HepG2 (cell line): ENCODE measurements at regions not wholly inside any gene's neighbourhood (a gene's known extent, or its start where the extent isn't known, plus 50 kb on each side); places are given as distances from the start of the nearest gene placed in this dataset.
A peak's percentile ranks its signal among the peaks of the same experiment; 100 is the strongest.

Source experiments
- ATAC-seq: fragments of 200-7000 bp; cut with Tn5 transposase; 3 replicates; pipeline ENCODE4 v1.9.1; 2020; ENCODE audit warnings: mild to moderate bottlenecking, moderate library complexity
- BruUV-seq: library from RNA; stranded (reverse); fragments of 400-500 nt; replicated peaks from 2 replicates; lab custom pipeline; 2021; lab: Mats Ljungman, UMichigan
- CTCF ChIA-PET: fragments of 300-600 bp; formaldehyde crosslinking; extraction: SDS; loops from one replicate; lab custom pipeline; 2021; ENCODE audit warnings: low total read pairs, inconsistent platforms, low intra/inter-chr PET ratio; lab: Yijun Ruan, JAX
- POLR2A ChIA-PET: fragments of 350-600 bp; sonication (Branson Sonifier 250); formaldehyde crosslinking; loops from one replicate; lab custom pipeline; 2020; ENCODE audit warnings: antibody characterized with exemption, inconsistent platforms; lab: Yijun Ruan, JAX
- DNase-seq: peaks from one replicate; pipeline ENCODE4 v3.0.0-alpha.2; 2015; ENCODE audit warnings: low spot score
- FAIRE-seq: peaks from 3 replicates; lab custom pipeline; 2011; peaks lifted over from hg19 to GRCh38; lab: Jason Lieb, UNC
- H2AFZ ChIP-seq: one replicate; pipeline ENCODE4 v1.6.1; 2011; ENCODE audit warnings: low read length, inconsistent platforms
- H3K27ac ChIP-seq: fragments of 300-600 bp; 3 replicates; pipeline ENCODE4 v1.8.0; 2011; ENCODE audit warnings: mixed run types, mild to moderate bottlenecking, mixed read lengths, low read length, inconsistent platforms; ENCODE audit not compliant: insufficient read depth; ENCODE audit errors: extremely low read length
- H3K27me3 ChIP-seq, 2 experiments: fragments of 200-600 bp in 1 of 2; 2 replicates in 1 of 2; 3 replicates in 1 of 2; pipeline versions ENCODE4 v1.6.0 to v1.8.0; 2011; ENCODE audit warnings: low read length in 2 of 2, mild to moderate bottlenecking in 2 of 2, moderate library complexity in 2 of 2, inconsistent platforms in 1 of 2; ENCODE audit not compliant: insufficient read depth in 2 of 2, control insufficient read depth in 1 of 2
- H3K36me3 ChIP-seq, 2 experiments: fragments of 200-600 bp in 1 of 2; replicated peaks in 1 of 2; 2 replicates in 1 of 2; 3 replicates in 1 of 2; pipeline versions ENCODE4 v1.5.1 to v1.8.0; 2011; ENCODE audit warnings: low read length in 2 of 2, inconsistent platforms in 1 of 2; ENCODE audit not compliant: insufficient read depth in 2 of 2, control insufficient read depth in 1 of 2
- H3K4me1 ChIP-seq: 2 replicates; pipeline ENCODE4 v1.5.1; 2012; ENCODE audit warnings: low read length, inconsistent platforms; ENCODE audit not compliant: insufficient read depth
- H3K4me2 ChIP-seq: 2 replicates; pipeline ENCODE4 v1.6.0; 2011; ENCODE audit warnings: low read depth, low read length, inconsistent platforms
- H3K4me3 ChIP-seq, 3 experiments: fragments of 200-600 bp in 1 of 3; sonication (generic), shearing (Covaris generic) in 1 of 3; replicated peaks in 1 of 3; 2 replicates each; pipeline ENCODE4 v1.5.1; 2011 to 2016; ENCODE audit warnings: low read length in 3 of 3, inconsistent platforms in 2 of 3, low read depth in 2 of 3, mild to moderate bottlenecking in 2 of 3, control low read depth in 1 of 3, mixed read lengths in 1 of 3; ENCODE audit not compliant: insufficient read depth in 1 of 3
- H3K79me2 ChIP-seq: one replicate; pipeline ENCODE4 v1.6.1; 2011; ENCODE audit warnings: low read length, inconsistent platforms; ENCODE audit not compliant: insufficient read depth
- H3K9ac ChIP-seq: 2 replicates; pipeline ENCODE4 v1.6.0; 2011; ENCODE audit warnings: mild to moderate bottlenecking, low read depth, low read length, inconsistent platforms; ENCODE audit not compliant: insufficient read depth
- H3K9me3 ChIP-seq: 2 replicates; pipeline ENCODE4 v1.5.1; 2012; ENCODE audit warnings: mild to moderate bottlenecking, low read length
- H4K20me1 ChIP-seq: 2 replicates; pipeline ENCODE4 v1.6.0; 2011; ENCODE audit warnings: inconsistent platforms, mild to moderate bottlenecking, low read length, moderate library complexity; ENCODE audit not compliant: insufficient read depth
- ARNTL ChIP-seq: sonication (generic); formaldehyde crosslinking; IDR thresholded peaks from 2 replicates; pipeline ENCODE4 v1.4.0; 2020; ENCODE audit warnings: mild to moderate bottlenecking, missing genetic modification reagents
- NCOA2 ChIP-seq: sonication (generic); formaldehyde crosslinking; IDR thresholded peaks from 2 replicates; pipeline ENCODE4 v1.8.0; 2022; ENCODE audit warnings: inconsistent platforms
- PAX8 ChIP-seq: sonication (generic); formaldehyde crosslinking; IDR thresholded peaks from 2 replicates; pipeline ENCODE4 v1.8.0; 2022; ENCODE audit warnings: mild to moderate bottlenecking, missing genetic modification reagents, borderline replicate concordance
- PCBP1 ChIP-seq: fragments of 200-400 bp; formaldehyde crosslinking; IDR thresholded peaks from 2 replicates; pipeline ENCODE4 v1.6.1; 2017; ENCODE audit warnings: mild to moderate bottlenecking, low read depth, low read length, borderline replicate concordance
- TAF15 ChIP-seq: fragments of 200-400 bp; formaldehyde crosslinking; IDR thresholded peaks from one replicate; pipeline ENCODE4 v1.6.1; 2018; ENCODE audit warnings: mild to moderate bottlenecking, low read depth, low read length; ENCODE audit not compliant: poor library complexity, severe bottlenecking
- TP53 ChIP-seq: sonication (generic); formaldehyde crosslinking; conservative IDR thresholded peaks from 2 replicates; pipeline ENCODE4 v1.4.0; 2020; ENCODE audit warnings: missing genetic modification reagents
- U2AF1 ChIP-seq: fragments of 200-400 bp; formaldehyde crosslinking; optimal IDR thresholded peaks from 2 replicates; pipeline ENCODE3; 2017; ENCODE audit warnings: mild to moderate bottlenecking, low read depth, low read length
- ZNF296 ChIP-seq: sonication (generic); formaldehyde crosslinking; conservative IDR thresholded peaks from 2 replicates; pipeline ENCODE4 v1.5.0; 2020; ENCODE audit warnings: mild to moderate bottlenecking, missing genetic modification reagents
- ZNF530 ChIP-seq: sonication (generic); formaldehyde crosslinking; IDR thresholded peaks from 2 replicates; pipeline ENCODE4 v1.5.0; 2020; ENCODE audit warnings: low read depth, mild to moderate bottlenecking, missing genetic modification reagents
- ZNF615 ChIP-seq: sonication (generic); formaldehyde crosslinking; IDR thresholded peaks from 2 replicates; pipeline ENCODE4 v1.5.0; 2020; ENCODE audit warnings: mild to moderate bottlenecking, missing genetic modification reagents, borderline replicate concordance
- ZNF850 ChIP-seq: sonication (generic); formaldehyde crosslinking; conservative IDR thresholded peaks from 2 replicates; pipeline ENCODE4 v1.9.0; 2021; ENCODE audit warnings: mild to moderate bottlenecking, missing genetic modification reagents
- ZSCAN21 ChIP-seq: sonication (generic); formaldehyde crosslinking; IDR thresholded peaks from 2 replicates; pipeline ENCODE4 v1.8.0; 2022; ENCODE audit warnings: mild to moderate bottlenecking, missing genetic modification reagents, moderate library complexity, borderline replicate concordance
- WGBS: methylation state at CpG from one replicate; pipeline ENCODE4 v1.1.6; 2017; ENCODE audit warnings: low lambda C conversion rate; 5-methylcytosine and 5-hydroxymethylcytosine counted together
- in situ Hi-C: cut with HindIII; loops from 2 replicates; pipeline ENCODE4 v1.10.0; 2017; ENCODE audit warnings: low pct_unique_long_range_greater_than_20kb; ENCODE audit not compliant: extremely low pct_ligation_motif_present
- intact Hi-C: fragments of 100-400 bp; cut with micrococcal nuclease; formaldehyde crosslinking; loops from one replicate; pipeline ENCODE4 v1.10.0; 2022; ENCODE audit not compliant: unreplicated experiment
- TF ChIP-seq, protein P1 (sequence below): IDR thresholded peaks from 2 replicates; pipeline ENCODE4 v1.6.1; 2016; ENCODE audit warnings: low read depth, missing genetic modification reagents, missing compliant biosample characterization

DNA sequence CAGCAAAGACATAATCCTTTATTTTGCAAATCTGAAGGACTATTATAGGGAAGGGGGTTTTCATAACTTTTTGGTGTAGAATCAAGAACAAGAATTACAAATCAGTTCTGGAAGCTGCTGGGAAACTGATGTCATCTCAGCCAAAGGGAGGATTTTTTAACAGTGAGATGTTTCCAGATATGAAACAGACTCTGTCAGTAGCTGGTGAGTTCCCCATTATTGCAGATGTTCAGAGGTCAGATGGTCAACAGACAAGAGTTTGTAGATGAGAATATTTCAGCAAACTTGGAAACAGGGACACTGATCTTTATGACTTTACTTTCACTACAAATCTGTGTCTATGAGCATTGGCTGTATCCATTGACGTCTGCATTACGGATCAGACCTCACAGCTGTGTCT is 71.9 kb upstream of the LPP start (continued):
- TF ChIP-seq ZNF530 (no peak), PCBP1 (no peak), ZNF850 (CRISPR knock-in tag) (no peak)

DNA sequence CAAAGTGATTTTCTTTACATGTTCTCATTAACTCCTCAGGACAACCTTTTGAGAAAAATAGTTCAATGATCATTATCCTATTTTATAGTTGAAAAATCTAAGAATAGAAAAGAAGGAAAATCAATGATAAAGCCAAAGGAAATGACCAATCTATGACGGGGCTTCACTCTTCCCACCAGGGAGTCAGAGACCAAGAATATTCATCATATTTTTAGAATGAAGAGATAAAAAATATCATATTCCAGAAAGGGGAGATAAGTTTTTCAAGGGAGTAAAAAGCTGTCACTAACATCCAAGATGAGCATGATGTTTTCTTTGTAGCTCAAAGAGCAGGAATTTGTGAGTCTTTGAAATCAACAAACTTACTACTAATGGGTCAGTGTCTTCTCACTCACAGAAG is 71.5 kb upstream of the LPP start:
- Histone ChIP-seq H2AFZ (no peak overlapping the region), H3K36me3 (no peaks in the 10 kb centered on the region), H3K4me2 (no peak overlapping the region), H3K79me2 (no peaks in the 10 kb centered on the region), H3K27me3 (no peaks in the 10 kb centered on the region), H3K4me1 (peaks cover 48% of the 10 kb centered on the region), H3K9ac (no peak overlapping the region), H3K9me3 (no peaks in the 10 kb centered on the region), H4K20me1 (no peaks in the 10 kb centered on the region), H3K4me3 (no peak overlapping the region), H3K27ac (no peak overlapping the region)
- 84% methylated on average over 1 of the region's 1 CpG for WGBS
- no peak for TF ChIP-seq ZNF615 (CRISPR knock-in tag)
- TF ChIP-seq ARNTL (CRISPR knock-in tag): no peak
- TF ChIP-seq ZNF296 (CRISPR knock-in tag): no peak
- ATAC-seq (no peak), DNase-seq (no peak), FAIRE-seq (peak; percentile 53)
- POLR2A ChIA-PET: interaction anchor here (1.1 kb wide), 1 partner anchor 40 kb away, joined by 3 read pairs; no protein-coding TSS in a partner anchor
- no TSS peak for BruUV-seq
- intact Hi-C loops (no loop called here), in situ Hi-C loops (no loop called here)
- CTCF ChIA-PET: no interaction called here

DNA sequence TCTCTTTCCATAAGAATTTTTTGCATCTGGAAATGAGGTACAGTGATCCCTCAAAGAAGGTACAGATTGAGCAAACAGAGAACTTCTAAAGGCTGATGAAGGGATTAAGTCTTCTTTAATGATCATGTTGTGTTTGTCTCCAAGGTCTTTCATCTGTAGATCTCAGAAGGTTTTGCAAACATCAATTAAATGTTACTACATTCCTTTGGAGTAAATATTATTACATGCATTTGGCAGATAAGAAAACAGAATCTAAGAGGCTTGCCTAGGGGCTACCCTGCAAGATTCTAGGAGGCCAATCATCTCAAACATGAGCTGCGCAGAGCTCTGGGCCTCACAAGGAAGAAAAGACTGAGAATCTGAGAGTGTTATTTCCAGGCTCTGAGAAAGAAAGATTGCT is 70.9 kb upstream of the LPP start:
- H2AFZ ChIP-seq: no peak overlapping the region
- H3K9me3 ChIP-seq: no peaks in the 10 kb centered on the region
- 28% methylated on average over 1 of the region's 1 CpG for WGBS
- intact Hi-C loops (no loop called here), in situ Hi-C loops (no loop called here)
- POLR2A ChIA-PET: interaction anchor here (1.1 kb wide), 1 partner anchor 40 kb away, joined by 3 read pairs; no protein-coding TSS in a partner anchor
- ATAC-seq (peak; percentile 32; the same call in 2 of the 3 replicates), DNase-seq (peak; percentile 75), FAIRE-seq (peak; percentile 82)
- H3K4me1 ChIP-seq: peaks cover 46% of the 10 kb centered on the region
- no peaks in the 10 kb centered on the region for H3K36me3 ChIP-seq
- H3K79me2 ChIP-seq: no peaks in the 10 kb centered on the region
- CTCF ChIA-PET: no interaction called here
- H3K27ac ChIP-seq: no peak overlapping the region
- no TSS peak for BruUV-seq
- H3K27me3 ChIP-seq: no peaks in the 10 kb centered on the region
- no peaks in the 10 kb centered on the region for H4K20me1 ChIP-seq
- no peak overlapping the region for H3K4me3 ChIP-seq
- no peak overlapping the region for H3K9ac ChIP-seq
- 0 out of 2 replicates have a peak overlapping the region, but pooled peaks have one; percentile 3 for H3K4me2 ChIP-seq
- peak; percentile 92 for TF ChIP-seq NCOA2 (CRISPR knock-in tag)
- TF ChIP-seq ZSCAN21: no peak
- TF ChIP-seq TAF15: no peak
- no peak for TF ChIP-seq TP53 (CRISPR knock-in tag)
- TF ChIP-seq PAX8: no peak
- TF ChIP-seq U2AF1: no peak
- TF ChIP-seq, protein P1, sequence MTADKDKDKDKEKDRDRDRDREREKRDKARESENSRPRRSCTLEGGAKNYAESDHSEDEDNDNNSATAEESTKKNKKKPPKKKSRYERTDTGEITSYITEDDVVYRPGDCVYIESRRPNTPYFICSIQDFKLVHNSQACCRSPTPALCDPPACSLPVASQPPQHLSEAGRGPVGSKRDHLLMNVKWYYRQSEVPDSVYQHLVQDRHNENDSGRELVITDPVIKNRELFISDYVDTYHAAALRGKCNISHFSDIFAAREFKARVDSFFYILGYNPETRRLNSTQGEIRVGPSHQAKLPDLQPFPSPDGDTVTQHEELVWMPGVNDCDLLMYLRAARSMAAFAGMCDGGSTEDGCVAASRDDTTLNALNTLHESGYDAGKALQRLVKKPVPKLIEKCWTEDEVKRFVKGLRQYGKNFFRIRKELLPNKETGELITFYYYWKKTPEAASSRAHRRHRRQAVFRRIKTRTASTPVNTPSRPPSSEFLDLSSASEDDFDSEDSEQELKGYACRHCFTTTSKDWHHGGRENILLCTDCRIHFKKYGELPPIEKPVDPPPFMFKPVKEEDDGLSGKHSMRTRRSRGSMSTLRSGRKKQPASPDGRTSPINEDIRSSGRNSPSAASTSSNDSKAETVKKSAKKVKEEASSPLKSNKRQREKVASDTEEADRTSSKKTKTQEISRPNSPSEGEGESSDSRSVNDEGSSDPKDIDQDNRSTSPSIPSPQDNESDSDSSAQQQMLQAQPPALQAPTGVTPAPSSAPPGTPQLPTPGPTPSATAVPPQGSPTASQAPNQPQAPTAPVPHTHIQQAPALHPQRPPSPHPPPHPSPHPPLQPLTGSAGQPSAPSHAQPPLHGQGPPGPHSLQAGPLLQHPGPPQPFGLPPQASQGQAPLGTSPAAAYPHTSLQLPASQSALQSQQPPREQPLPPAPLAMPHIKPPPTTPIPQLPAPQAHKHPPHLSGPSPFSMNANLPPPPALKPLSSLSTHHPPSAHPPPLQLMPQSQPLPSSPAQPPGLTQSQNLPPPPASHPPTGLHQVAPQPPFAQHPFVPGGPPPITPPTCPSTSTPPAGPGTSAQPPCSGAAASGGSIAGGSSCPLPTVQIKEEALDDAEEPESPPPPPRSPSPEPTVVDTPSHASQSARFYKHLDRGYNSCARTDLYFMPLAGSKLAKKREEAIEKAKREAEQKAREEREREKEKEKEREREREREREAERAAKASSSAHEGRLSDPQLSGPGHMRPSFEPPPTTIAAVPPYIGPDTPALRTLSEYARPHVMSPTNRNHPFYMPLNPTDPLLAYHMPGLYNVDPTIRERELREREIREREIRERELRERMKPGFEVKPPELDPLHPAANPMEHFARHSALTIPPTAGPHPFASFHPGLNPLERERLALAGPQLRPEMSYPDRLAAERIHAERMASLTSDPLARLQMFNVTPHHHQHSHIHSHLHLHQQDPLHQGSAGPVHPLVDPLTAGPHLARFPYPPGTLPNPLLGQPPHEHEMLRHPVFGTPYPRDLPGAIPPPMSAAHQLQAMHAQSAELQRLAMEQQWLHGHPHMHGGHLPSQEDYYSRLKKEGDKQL (CRISPR knock-in tag): peak; percentile 59; the same call in 1 of the 2 replicates
